K562 (cell line): ENCODE measurements at regions not wholly inside any gene's neighbourhood (a gene's known extent, or its start where the extent isn't known, plus 50 kb on each side); places are given as distances from the start of the nearest gene placed in this dataset.

Experiments used
- BCOR ChIP-seq: fragments of 450-650 bp; IDR thresholded peaks from 2 replicates; pipeline ENCODE4 v1.6.1; 2016
- CTCF ChIP-seq, 3 experiments: IDR thresholded peaks in 2 of 3; conservative IDR thresholded peaks in 1 of 3; 2 replicates each; pipeline ENCODE4 v1.5.1; 2011 to 2012; ENCODE audit warnings: low read length in 3 of 3, mild to moderate bottlenecking in 3 of 3, control low read depth in 2 of 3, improper control_type of control experiment in 1 of 3, inconsistent platforms in 1 of 3, low read depth in 1 of 3, mixed read lengths in 1 of 3, moderate library complexity in 1 of 3; ENCODE audit not compliant: insufficient read depth in 2 of 3
- FOSL1 ChIP-seq: fragments of 200-800 bp; sonication (Bioruptor generic); conservative IDR thresholded peaks from 2 replicates; pipeline ENCODE4 v1.6.1; 2016; ENCODE audit warnings: missing genetic modification characterization, missing compliant biosample characterization
- MNT ChIP-seq, 2 experiments: fragments of 450-650 bp; conservative IDR thresholded peaks; 2 replicates each; pipeline ENCODE4 v1.6.1; 2017; ENCODE audit warnings: mild to moderate bottlenecking in 2 of 2, moderate library complexity in 2 of 2
- MYNN ChIP-seq, 2 experiments: sonication (generic); formaldehyde crosslinking in 1 of 2; IDR thresholded peaks; 2 replicates each; pipeline versions ENCODE4 v1.5.0 to v1.6.1; 2016 to 2020; ENCODE audit warnings: antibody characterized with exemption in 1 of 2, missing genetic modification reagents in 1 of 2
- PCBP1 ChIP-seq: fragments of 200-400 bp; formaldehyde crosslinking; IDR thresholded peaks from 2 replicates; pipeline ENCODE4 v1.6.1; 2018; ENCODE audit warnings: mild to moderate bottlenecking, low read depth, low read length; ENCODE audit not compliant: poor library complexity, severe bottlenecking
- PRDM10 ChIP-seq: fragments of 450-650 bp; IDR thresholded peaks from 2 replicates; pipeline ENCODE4 v1.6.1; 2018; ENCODE audit not compliant: partially characterized antibody
- TF ChIP-seq, protein P1 (sequence below): fragments of 150-350 bp; conservative IDR thresholded peaks from 2 replicates; pipeline ENCODE4 v1.6.1; 2014; ENCODE audit warnings: low read length

- TF ChIP-seq CTCF (IDR thresholded peaks at IDR 0.05 in 2 of 3, conservative IDR thresholded peaks at IDR 0.05 in 1 of 3; ENCODE audit: insufficient read depth in 2 of 3, low read depth in 1 of 3, low read length in 3 of 3) (no peak), MYNN (IDR thresholded peaks at IDR 0.05) (no peak), MYNN (CRISPR knock-in tag; IDR thresholded peaks at IDR 0.05) (no peak), MNT (conservative IDR thresholded peaks at IDR 0.05) (no peak), PCBP1 (no peak), FOSL1 (tag) (no peak), PRDM10 (no peak), BCOR (no peak)
- TF ChIP-seq, protein P1, sequence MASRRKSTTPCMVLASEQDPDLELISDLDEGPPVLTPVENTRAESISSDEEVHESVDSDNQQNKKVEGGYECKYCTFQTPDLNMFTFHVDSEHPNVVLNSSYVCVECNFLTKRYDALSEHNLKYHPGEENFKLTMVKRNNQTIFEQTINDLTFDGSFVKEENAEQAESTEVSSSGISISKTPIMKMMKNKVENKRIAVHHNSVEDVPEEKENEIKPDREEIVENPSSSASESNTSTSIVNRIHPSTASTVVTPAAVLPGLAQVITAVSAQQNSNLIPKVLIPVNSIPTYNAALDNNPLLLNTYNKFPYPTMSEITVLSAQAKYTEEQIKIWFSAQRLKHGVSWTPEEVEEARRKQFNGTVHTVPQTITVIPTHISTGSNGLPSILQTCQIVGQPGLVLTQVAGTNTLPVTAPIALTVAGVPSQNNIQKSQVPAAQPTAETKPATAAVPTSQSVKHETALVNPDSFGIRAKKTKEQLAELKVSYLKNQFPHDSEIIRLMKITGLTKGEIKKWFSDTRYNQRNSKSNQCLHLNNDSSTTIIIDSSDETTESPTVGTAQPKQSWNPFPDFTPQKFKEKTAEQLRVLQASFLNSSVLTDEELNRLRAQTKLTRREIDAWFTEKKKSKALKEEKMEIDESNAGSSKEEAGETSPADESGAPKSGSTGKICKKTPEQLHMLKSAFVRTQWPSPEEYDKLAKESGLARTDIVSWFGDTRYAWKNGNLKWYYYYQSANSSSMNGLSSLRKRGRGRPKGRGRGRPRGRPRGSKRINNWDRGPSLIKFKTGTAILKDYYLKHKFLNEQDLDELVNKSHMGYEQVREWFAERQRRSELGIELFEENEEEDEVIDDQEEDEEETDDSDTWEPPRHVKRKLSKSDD: no peak
These were observed 271.8 kb upstream of the SMARCA2 start for GRCh38 chr9:1743121-1743960.
